HFF-Myc (cell line): ENCODE measurements at regions not wholly inside any gene's neighbourhood (a gene's known extent, or its start where the extent isn't known, plus 50 kb on each side); places are given as distances from the start of the nearest gene placed in this dataset.

ENCODE experiments used
- DNase-seq: peaks from one replicate; pipeline ENCODE4 v3.0.0-alpha.2; 2011; ENCODE audit warnings: low read depth; ENCODE audit errors: extremely low read depth
- H3K4me3 ChIP-seq: replicated peaks from 2 replicates; pipeline ENCODE4 v1.5.1; 2011; ENCODE audit warnings: low read depth, mild to moderate bottlenecking, control low read depth, low read length
- CTCF ChIP-seq: IDR thresholded peaks from 2 replicates; pipeline ENCODE4 v1.5.1; 2012; ENCODE audit warnings: mild to moderate bottlenecking, low read depth, low read length, control low read depth; ENCODE audit errors: missing control alignments

GRCh38 chr21:22725436-22725835 is 1727.2 kb downstream of the NCAM2 start:
- no peak overlapping the region for H3K4me3 ChIP-seq
- no peak for DNase-seq
- no peak for TF ChIP-seq CTCF

- no peak for DNase-seq
- TF ChIP-seq CTCF, result no peak
- no peak overlapping the region for H3K4me3 ChIP-seq
Measured at GRCh38 chr21:22728091-22728490, 1729.9 kb downstream of the NCAM2 start.

- no peak overlapping the region for H3K4me3 ChIP-seq
- TF ChIP-seq CTCF, result no peak
- DNase-seq, result no peak
Measured at GRCh38 chr21:22743085-22743484, 1744.9 kb downstream of the NCAM2 start.

- TF ChIP-seq CTCF, result no peak
- DNase-seq, result no peak
- H3K4me3 ChIP-seq, result no peak overlapping the region
Measured at GRCh38 chr21:22754746-22755145, 1756.5 kb downstream of the NCAM2 start.

- no peak overlapping the region for H3K4me3 ChIP-seq
- TF ChIP-seq CTCF, result no peak
- DNase-seq, result no peak
Measured at GRCh38 chr21:22758478-22758877, 1760.3 kb downstream of the NCAM2 start.

- no peak for TF ChIP-seq CTCF
- no peak for DNase-seq
- H3K4me3 ChIP-seq, result no peak overlapping the region
Measured at GRCh38 chr21:22762463-22762862, 1764.3 kb downstream of the NCAM2 start.

- no peak for TF ChIP-seq CTCF
- H3K4me3 ChIP-seq, result no peak overlapping the region
- no peak for DNase-seq
Measured at GRCh38 chr21:22763442-22763841, 1765.2 kb downstream of the NCAM2 start.
